ENCODE measurements at regions not wholly inside any gene's neighbourhood (a gene's known extent, or its start where the extent isn't known, plus 50 kb on each side); places are given as distances from the start of the nearest gene placed in this dataset.

GRCh38 chr2:18498531-18498930, 61.9 kb downstream of the RDH14 start:
- no peak for DNase-seq (ENCODE audit: low spot score in 2 of 2)
- Histone ChIP-seq H3K4me1 (no peaks in the 10 kb centered on the region), H3K27ac (no peak overlapping the region), H3K36me3 (no peaks in the 10 kb centered on the region), H3K4me3 (no peak overlapping the region), H3K27me3 (no peaks in the 10 kb centered on the region), H3K9me3 (no peaks in the 10 kb centered on the region)
- no peak for TF ChIP-seq EP300 (IDR thresholded peaks at IDR 0.05)
- TF ChIP-seq POLR2AphosphoS5 (IDR thresholded peaks at IDR 0.05) = no peak
- TF ChIP-seq POLR2A (IDR thresholded peaks at IDR 0.05) = no peak
- TF ChIP-seq CTCF (IDR thresholded peaks at IDR 0.05) = no peak

- H3K27ac ChIP-seq = no peak overlapping the region
These were observed 63.9 kb downstream of the RDH14 start for GRCh38 chr2:18496516-18496915.

GRCh38 chr2:18495058-18495457, 65.4 kb downstream of the RDH14 start:
- TF ChIP-seq CTCF (IDR thresholded peaks at IDR 0.05) (no peak), EP300 (IDR thresholded peaks at IDR 0.05) (no peak), POLR2AphosphoS5 (IDR thresholded peaks at IDR 0.05) (no peak), POLR2A (IDR thresholded peaks at IDR 0.05) (no peak)
- Histone ChIP-seq H3K9me3 (no peaks in the 10 kb centered on the region), H3K4me1 (no peaks in the 10 kb centered on the region), H3K27me3 (no peaks in the 10 kb centered on the region), H3K36me3 (no peaks in the 10 kb centered on the region), H3K4me3 (no peak overlapping the region), H3K27ac (no peak overlapping the region)
- DNase-seq (ENCODE audit: low spot score in 2 of 2) = no peak
- WGBS = 83% methylated on average over 2 of the region's 2 CpGs

More at GRCh38 chr2:18496516-18496915, 63.9 kb downstream of the RDH14 start:
- no peaks in the 10 kb centered on the region for H3K36me3 ChIP-seq
- WGBS = 79% methylated on average over 4 of the region's 4 CpGs
- H3K27me3 ChIP-seq = no peaks in the 10 kb centered on the region
- H3K4me3 ChIP-seq = no peak overlapping the region
- H3K9me3 ChIP-seq = no peaks in the 10 kb centered on the region
- no peaks in the 10 kb centered on the region for H3K4me1 ChIP-seq
- TF ChIP-seq CTCF (IDR thresholded peaks at IDR 0.05) (no peak), EP300 (IDR thresholded peaks at IDR 0.05) (no peak), POLR2AphosphoS5 (IDR thresholded peaks at IDR 0.05) (no peak), POLR2A (IDR thresholded peaks at IDR 0.05) (no peak)
- DNase-seq (ENCODE audit: low spot score in 2 of 2) = no peak

GRCh38 chr2:18492721-18493120, 67.7 kb downstream of the RDH14 start:
- Histone ChIP-seq H3K4me1 (no peaks in the 10 kb centered on the region), H3K4me3 (no peak overlapping the region), H3K36me3 (no peaks in the 10 kb centered on the region), H3K27ac (no peak overlapping the region), H3K27me3 (no peaks in the 10 kb centered on the region), H3K9me3 (no peaks in the 10 kb centered on the region)
- 27% methylated on average over 2 of the region's 2 CpGs for WGBS
- TF ChIP-seq CTCF (IDR thresholded peaks at IDR 0.05) = no peak
- no peak for TF ChIP-seq EP300 (IDR thresholded peaks at IDR 0.05)
- no peak for TF ChIP-seq POLR2AphosphoS5 (IDR thresholded peaks at IDR 0.05)
- TF ChIP-seq POLR2A (IDR thresholded peaks at IDR 0.05) = no peak
- no peak for DNase-seq (ENCODE audit: low spot score in 2 of 2)

- no peaks in the 10 kb centered on the region for H3K27me3 ChIP-seq
- H3K36me3 ChIP-seq = no peaks in the 10 kb centered on the region
- no peaks in the 10 kb centered on the region for H3K4me1 ChIP-seq
- H3K4me3 ChIP-seq = no peak overlapping the region
- H3K27ac ChIP-seq = peak overlapping the region; percentile 49
- TF ChIP-seq POLR2AphosphoS5 (IDR thresholded peaks at IDR 0.05) (peak in 1 of 3 donors; percentile 73), POLR2A (IDR thresholded peaks at IDR 0.05) (no peak)
- H3K9me3 ChIP-seq = no peaks in the 10 kb centered on the region
- no peak for DNase-seq (ENCODE audit: low spot score in 2 of 2)
- WGBS = 56% methylated on average over 3 of the region's 3 CpGs
These were observed 68.9 kb downstream of the RDH14 start for GRCh38 chr2:18491577-18491976.

GRCh38 chr2:18490901-18491300, 69.6 kb downstream of the RDH14 start:
- Histone ChIP-seq H3K36me3 (no peaks in the 10 kb centered on the region), H3K4me1 (no peaks in the 10 kb centered on the region), H3K27ac (peak overlapping the region; percentile 49), H3K9me3 (no peaks in the 10 kb centered on the region), H3K27me3 (no peaks in the 10 kb centered on the region), H3K4me3 (no peak overlapping the region)
- no peak for DNase-seq (ENCODE audit: low spot score in 2 of 2)
- 17% methylated on average over 2 of the region's 2 CpGs for WGBS
- TF ChIP-seq POLR2A (IDR thresholded peaks at IDR 0.05) = no peak
- no peak for TF ChIP-seq POLR2AphosphoS5 (IDR thresholded peaks at IDR 0.05)
- no peak for TF ChIP-seq CTCF (IDR thresholded peaks at IDR 0.05)
- no peak for TF ChIP-seq EP300 (IDR thresholded peaks at IDR 0.05)

Measured in suprapubic skin (tissue), 4 donors.